IMR-90 (cell line): ENCODE measurements at regions not wholly inside any gene's neighbourhood (a gene's known extent, or its start where the extent isn't known, plus 50 kb on each side); places are given as distances from the start of the nearest gene placed in this dataset.

Experiments used
- ATAC-seq: fragments of 200-7000 bp; cut with Tn5 transposase; 2 replicates; pipeline ENCODE4 v1.9.1; 2020; ENCODE audit warnings: low read depth, mild to moderate bottlenecking, moderate library complexity
- BruUV-seq: library from RNA; stranded (reverse); fragments of 400-500 nt; replicated peaks from 2 replicates; lab custom pipeline; 2021; lab: Mats Ljungman, UMichigan
- CTCF ChIA-PET: fragments of 300-600 bp; formaldehyde crosslinking; extraction: SDS; loops from one replicate; lab custom pipeline; 2021; ENCODE audit warnings: antibody characterized with exemption; lab: Yijun Ruan, JAX
- POLR2A ChIA-PET: fragments of 300-600 bp; sonication (Branson Sonifier 250); formaldehyde crosslinking; loops from one replicate; lab custom pipeline; 2022; ENCODE audit warnings: antibody characterized with exemption; ENCODE audit not compliant: unreplicated experiment; lab: Charles Lee
- DNase-seq: peaks from one replicate; pipeline ENCODE4 v3.0.0; 2013
- H2AFZ ChIP-seq: replicated peaks from 2 replicates; pipeline ENCODE3; 2013; ENCODE audit warnings: low read length, mild to moderate bottlenecking; ENCODE audit not compliant: poor library complexity
- H2AK5ac ChIP-seq: 2 replicates; pipeline ENCODE4 v1.6.1; 2013; ENCODE audit warnings: low read depth, low read length, inconsistent platforms
- H2AK9ac ChIP-seq: replicated peaks from 2 replicates; pipeline ENCODE3; 2013; ENCODE audit warnings: mild to moderate bottlenecking, low read depth, low read length, moderate library complexity; ENCODE audit not compliant: poor library complexity
- H2BK120ac ChIP-seq: 2 replicates; pipeline ENCODE4 v1.6.1; 2013; ENCODE audit warnings: low read depth, low read length, inconsistent platforms
- H2BK15ac ChIP-seq: 3 replicates; pipeline ENCODE4 v1.6.1; 2013; ENCODE audit warnings: low read depth, low read length, inconsistent platforms
- H2BK20ac ChIP-seq: 2 replicates; pipeline ENCODE4 v1.6.1; 2013; ENCODE audit warnings: low read depth, mild to moderate bottlenecking, inconsistent platforms, low read length, moderate library complexity
- H2BK5ac ChIP-seq: 2 replicates; pipeline ENCODE4 v1.6.1; 2013; ENCODE audit warnings: mild to moderate bottlenecking, low read depth, low read length, inconsistent platforms; ENCODE audit not compliant: poor library complexity, severe bottlenecking
- H3K14ac ChIP-seq: replicated peaks from 2 replicates; pipeline ENCODE4 v1.6.1; 2013; ENCODE audit warnings: low read depth, low read length, inconsistent platforms
- H3K18ac ChIP-seq: 2 replicates; pipeline ENCODE4 v1.6.1; 2013; ENCODE audit warnings: low read depth, low read length, control low read depth
- H3K23ac ChIP-seq: 2 replicates; pipeline ENCODE4 v1.6.1; 2013; ENCODE audit warnings: low read depth, low read length, inconsistent platforms
- H3K27ac ChIP-seq: 2 replicates; pipeline ENCODE4 v1.5.1; 2013; ENCODE audit warnings: mild to moderate bottlenecking, control low read depth, low read length; ENCODE audit not compliant: insufficient read depth
- H3K27me3 ChIP-seq: 2 replicates; pipeline ENCODE4 v1.6.1; 2013; ENCODE audit warnings: low read length; ENCODE audit not compliant: control insufficient read depth, insufficient read depth
- H3K36me3 ChIP-seq: 2 replicates; pipeline ENCODE4 v1.6.1; 2013; ENCODE audit warnings: low read length, mixed read lengths; ENCODE audit not compliant: control insufficient read depth, insufficient read depth
- H3K4ac ChIP-seq: 2 replicates; pipeline ENCODE4 v1.6.1; 2013; ENCODE audit warnings: low read depth, low read length, inconsistent platforms
- H3K4me1 ChIP-seq: 2 replicates; pipeline ENCODE4 v1.6.1; 2013; ENCODE audit warnings: low read length, mixed read lengths; ENCODE audit not compliant: control insufficient read depth, insufficient read depth
- H3K4me2 ChIP-seq: 2 replicates; pipeline ENCODE4 v1.6.1; 2013; ENCODE audit warnings: low read depth, mild to moderate bottlenecking, control low read depth, low read length, moderate library complexity
- H3K4me3 ChIP-seq: 2 replicates; pipeline ENCODE4 v1.5.1; 2013; ENCODE audit warnings: low read depth, mild to moderate bottlenecking, control low read depth, low read length, moderate library complexity; ENCODE audit not compliant: insufficient read depth
- H3K56ac ChIP-seq: 2 replicates; pipeline ENCODE4 v1.6.1; 2013; ENCODE audit warnings: low read length, inconsistent platforms; ENCODE audit not compliant: insufficient read depth; ENCODE audit errors: extremely low read depth
- H3K79me1 ChIP-seq, 2 experiments: 2 replicates each; pipeline ENCODE4 v1.6.1; 2013; ENCODE audit warnings: low read length in 2 of 2, inconsistent platforms in 1 of 2, low read depth in 1 of 2
- H3K9ac ChIP-seq: 2 replicates; pipeline ENCODE4 v1.6.1; 2013; ENCODE audit warnings: low read depth, low read length, control low read depth
- H3K9me1 ChIP-seq: 2 replicates; pipeline ENCODE4 v1.6.1; 2013; ENCODE audit warnings: low read length, inconsistent platforms; ENCODE audit not compliant: insufficient read depth
- H3K9me3 ChIP-seq: 2 replicates; pipeline ENCODE4 v1.6.1; 2013; ENCODE audit warnings: low read length; ENCODE audit not compliant: control insufficient read depth, insufficient read depth
- H4K20me1 ChIP-seq: 2 replicates; pipeline ENCODE4 v1.6.1; 2013; ENCODE audit warnings: low read length, inconsistent platforms; ENCODE audit not compliant: insufficient read depth
- H4K5ac ChIP-seq: 2 replicates; pipeline ENCODE4 v1.6.1; 2013; ENCODE audit warnings: mild to moderate bottlenecking, low read depth, low read length, control low read depth
- H4K8ac ChIP-seq, 2 experiments: 2 replicates each; pipeline ENCODE4 v1.6.1; 2013; ENCODE audit warnings: low read depth in 2 of 2, low read length in 2 of 2, control low read depth in 1 of 2, inconsistent platforms in 1 of 2
- H4K91ac ChIP-seq: 2 replicates; pipeline ENCODE4 v1.6.1; 2013; ENCODE audit warnings: low read depth, low read length, inconsistent platforms; ENCODE audit not compliant: insufficient read depth
- MAFK ChIP-seq: IDR thresholded peaks from 2 replicates; pipeline ENCODE4 v1.6.1; 2012; ENCODE audit warnings: low read depth, low read length, improper control_type of control experiment
- POLR2A ChIP-seq: IDR thresholded peaks from 2 replicates; pipeline ENCODE4 v1.6.1; 2012; ENCODE audit warnings: mild to moderate bottlenecking, low read depth, low read length
- WGBS, 2 experiments: methylation state at CpG; one replicate each; pipeline versions ENCODE4 v1.1.5 to v1.1.7; 2013; ENCODE audit warnings: missing lambda C conversion rate in 2 of 2; ENCODE audit not compliant: insufficient read length in 1 of 2; ENCODE audit errors: extremely low coverage in 2 of 2; 5-methylcytosine and 5-hydroxymethylcytosine counted together
- dilution Hi-C: fragments of 300-500 bp; cut with HindIII; formaldehyde crosslinking; loops from one replicate; pipeline ENCODE4 v1.14.3; 2018; ENCODE audit warnings: low sequenced_read_pairs; ENCODE audit not compliant: unreplicated experiment
- in situ Hi-C: fragments of 300-500 bp; cut with MboI; formaldehyde crosslinking; loops from 3 replicates; pipeline ENCODE4 v1.14.3; 2019; ENCODE audit warnings: low sequenced_read_pairs, inconsistent platforms, mixed read lengths
- intact Hi-C: fragments of 100-400 bp; cut with micrococcal nuclease; formaldehyde crosslinking; loops from 2 replicates; pipeline ENCODE4 v1.10.0; 2022

DNA sequence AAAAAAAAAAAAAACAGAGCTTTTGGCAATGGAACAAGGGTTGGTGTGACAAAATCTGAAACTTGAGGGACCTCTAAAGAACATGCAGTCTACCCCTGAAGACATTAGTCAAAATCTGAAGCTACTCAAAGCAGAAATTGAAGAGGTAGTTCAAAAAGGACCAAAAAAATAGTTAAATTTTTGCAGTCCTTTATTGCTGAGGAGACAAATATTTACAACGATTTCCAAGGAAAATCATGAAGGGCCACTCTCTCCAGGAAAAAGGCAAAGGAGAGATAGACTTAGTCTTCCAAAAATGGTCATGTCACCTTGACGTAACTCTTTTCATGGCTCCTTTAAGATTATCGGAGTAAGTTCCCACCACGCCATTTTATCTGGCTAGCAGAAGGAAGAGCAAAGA, 452.0 kb downstream of the XIRP2 start:
- Histone ChIP-seq H3K4me2 (no peak overlapping the region), H3K9me1 (no peaks in the 10 kb centered on the region), H2BK20ac (no peak overlapping the region), H3K14ac (no peak overlapping the region), H4K8ac (no peak overlapping the region), H2AFZ (no peak overlapping the region), H3K9me3 (no peaks in the 10 kb centered on the region), H3K4me1 (no peaks in the 10 kb centered on the region), H3K9ac (no peak overlapping the region), H4K91ac (no peak overlapping the region), H3K56ac (no peak overlapping the region), H3K23ac (no peak overlapping the region), H3K79me1 (no peaks in the 10 kb centered on the region), H4K20me1 (no peaks in the 10 kb centered on the region), H2BK15ac (no peak overlapping the region), H3K18ac (no peak overlapping the region), H2AK5ac (no peak overlapping the region), H3K4me3 (no peak overlapping the region), H2BK120ac (no peak overlapping the region), H3K27ac (no peak overlapping the region), H2AK9ac (no peak overlapping the region), H3K4ac (no peak overlapping the region), H2BK5ac (no peak overlapping the region), H4K5ac (no peak overlapping the region), H3K27me3 (no peaks in the 10 kb centered on the region), H3K36me3 (no peaks in the 10 kb centered on the region)
- DNase-seq (no peak), ATAC-seq (no peak)
- ChIA-PET CTCF (interaction anchor here (1.6 kb wide), 1 partner anchor 10 kb away, joined by 3 read pairs; no protein-coding TSS in a partner anchor), POLR2A (no interaction called here)
- no CpG with 5 or more reads among the region's 4 CpGs for WGBS, 2 experiments
- TF ChIP-seq MAFK (0 out of 2 replicates have a peak, but pooled peaks have one; percentile 39), POLR2A (no peak)
- BruUV-seq, result no TSS peak
- intact Hi-C loops, result no loop called here
- dilution Hi-C loops, result no loop called here
- in situ Hi-C loops, result no loop called here
